ENCODE measurements at regions not wholly inside any gene's neighbourhood (a gene's known extent, or its start where the extent isn't known, plus 50 kb on each side); places are given as distances from the start of the nearest gene placed in this dataset.
"Not testable (repeated sequence)": the region's sequence is repeated elsewhere in the genome, so short reads cannot be mapped to it uniquely, and the experiment has no call there.

DNA sequence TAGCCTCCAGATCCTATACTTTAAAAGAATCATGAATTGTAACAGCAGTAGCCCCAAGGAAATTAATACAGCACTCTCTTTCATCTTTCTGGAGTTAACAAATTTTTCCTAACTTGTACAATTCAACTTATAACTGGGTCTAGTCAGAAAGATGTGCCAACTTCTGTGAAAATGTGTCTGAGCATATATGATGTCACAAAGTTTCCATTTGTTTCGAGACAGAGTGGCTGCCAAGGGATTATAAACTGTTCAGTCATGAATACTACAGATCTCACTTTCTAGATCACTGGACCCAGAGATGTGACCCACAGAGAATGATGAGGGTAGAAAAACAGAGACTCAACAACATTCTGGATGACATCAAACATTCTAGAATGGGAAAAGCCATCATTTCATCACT lies 249.2 kb upstream of the PHF14 start:
- no peak for DNase-seq

GRCh38 chr7:10727636-10728035 lies 246.0 kb upstream of the PHF14 start:
- no peak for DNase-seq

- DNase-seq = no peak
These were observed 242.4 kb upstream of the PHF14 start for GRCh38 chr7:10731253-10731773.

- no peak for DNase-seq
These were observed 239.9 kb upstream of the PHF14 start for GRCh38 chr7:10733747-10734146.

DNA sequence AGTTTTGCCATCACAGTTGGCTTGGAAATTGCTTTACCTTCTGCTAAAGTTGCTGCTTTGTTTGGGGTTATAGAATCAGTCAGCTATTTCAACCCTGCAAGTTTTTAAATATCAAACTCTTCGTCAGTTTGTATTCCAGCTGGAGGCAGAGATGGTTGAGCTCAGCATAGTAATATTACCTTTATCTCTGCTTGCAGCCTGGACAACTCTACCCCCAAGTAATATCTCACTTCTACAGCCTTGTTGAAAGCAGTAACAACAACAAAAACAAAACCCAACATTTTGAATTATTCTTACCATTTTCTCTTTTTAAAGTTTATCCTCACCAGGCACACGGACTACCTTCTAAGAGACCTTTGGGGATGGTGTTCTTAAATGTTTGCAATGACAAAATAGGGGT lies 239.1 kb upstream of the PHF14 start:
- no peak for DNase-seq

DNA sequence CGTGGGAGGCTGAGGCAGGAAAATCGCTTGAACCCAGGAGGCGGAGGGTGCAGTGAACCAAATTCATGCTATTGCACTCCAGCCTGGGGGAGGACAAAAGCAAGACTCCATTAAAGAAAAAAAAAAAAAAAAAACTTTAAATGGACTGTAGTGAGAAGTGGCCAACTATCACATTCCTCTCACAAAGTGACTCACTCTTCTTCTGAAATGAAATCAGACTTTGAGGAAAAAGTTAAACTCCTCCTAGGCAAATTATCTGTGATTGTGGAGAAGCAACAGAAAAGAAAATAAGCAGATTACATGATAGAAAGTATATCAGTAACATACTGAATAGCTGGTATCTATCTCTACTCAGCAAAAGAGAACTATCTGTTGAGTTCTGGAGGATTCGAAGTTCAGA lies 234.3 kb upstream of the PHF14 start:
- DNase-seq = no peak

DNA sequence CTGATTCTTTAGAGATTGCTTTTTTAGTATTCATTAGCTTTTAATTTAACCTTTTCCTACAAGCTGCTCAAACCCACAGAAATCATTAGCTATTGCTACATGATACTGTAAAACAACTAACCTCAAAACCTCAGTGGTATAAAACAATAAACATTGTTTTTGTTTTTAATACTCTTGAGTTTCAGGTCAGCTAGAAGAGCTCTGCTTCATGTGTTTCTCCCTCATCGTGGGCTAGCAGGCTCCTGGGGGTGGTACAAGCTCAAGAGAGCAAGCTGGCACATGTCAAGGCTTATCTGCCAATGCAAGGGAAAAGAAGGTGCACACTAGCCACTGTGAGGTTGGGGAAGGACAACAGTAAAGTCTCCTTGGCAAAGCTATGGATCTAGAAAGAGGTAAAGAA lies 232.9 kb upstream of the PHF14 start:
- no peak for DNase-seq

DNA sequence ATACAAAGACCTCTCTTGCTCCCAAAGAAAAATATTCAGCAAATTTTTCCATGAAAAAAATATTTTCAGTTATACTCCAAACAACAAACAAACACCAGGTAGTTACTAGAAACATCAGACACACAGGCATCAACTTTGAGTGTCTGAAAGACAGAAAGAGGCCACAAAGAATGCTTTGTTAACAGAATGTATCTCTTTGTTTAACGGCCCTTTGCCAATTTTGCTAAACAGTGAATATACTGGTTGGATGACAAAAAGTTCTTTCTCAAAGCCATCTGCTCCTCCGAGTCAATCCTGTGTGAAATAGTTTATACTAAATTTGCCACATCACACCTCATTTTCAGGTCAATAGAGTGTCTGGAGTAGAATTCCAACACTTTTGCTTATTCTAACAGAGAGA lies 216.7 kb upstream of the PHF14 start:
- DNase-seq = no peak

DNA sequence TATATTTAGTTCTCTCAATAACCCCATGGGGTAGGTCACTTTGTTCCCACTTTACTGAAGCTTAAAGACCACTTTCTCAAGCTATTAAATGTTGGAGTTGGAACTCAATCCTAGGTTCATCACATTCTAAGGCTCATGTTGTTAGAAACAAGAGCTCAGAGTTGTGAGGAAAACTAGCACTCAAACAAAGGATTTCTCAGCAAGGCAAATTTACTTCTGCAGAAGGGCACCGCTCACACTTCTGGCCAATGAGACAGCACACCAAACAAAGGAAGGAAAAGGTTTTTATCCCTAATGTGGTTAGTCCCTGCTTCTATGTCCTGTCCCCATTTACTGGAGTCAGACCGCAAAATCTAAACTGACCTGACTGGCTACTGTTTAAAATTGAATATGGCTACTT lies 214.6 kb upstream of the PHF14 start:
- DNase-seq = no peak

- DNase-seq = no peak
These were observed 205.9 kb upstream of the PHF14 start for GRCh38 chr7:10767771-10768170.

- DNase-seq = no peak
These were observed 203.5 kb upstream of the PHF14 start for GRCh38 chr7:10770176-10770575.

DNA sequence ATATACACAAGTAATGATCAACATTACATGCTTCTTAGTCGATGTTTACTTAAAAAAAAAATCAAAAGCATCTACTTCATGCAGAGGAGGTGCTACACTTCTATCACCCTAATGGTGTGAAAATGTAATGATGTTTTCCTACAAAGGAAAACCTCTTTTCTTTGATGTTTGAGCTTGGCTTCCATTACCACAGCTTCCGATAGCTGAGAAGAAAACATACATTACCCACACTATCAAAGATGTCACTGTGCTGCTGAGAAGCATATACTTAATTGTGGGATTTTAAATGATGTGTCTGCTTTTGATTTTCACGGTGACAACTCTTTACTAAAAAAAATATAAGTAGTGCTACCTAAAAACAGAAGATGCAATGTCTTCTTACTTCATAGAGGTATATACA lies 200.2 kb upstream of the PHF14 start:
- DNase-seq = no peak

DNA sequence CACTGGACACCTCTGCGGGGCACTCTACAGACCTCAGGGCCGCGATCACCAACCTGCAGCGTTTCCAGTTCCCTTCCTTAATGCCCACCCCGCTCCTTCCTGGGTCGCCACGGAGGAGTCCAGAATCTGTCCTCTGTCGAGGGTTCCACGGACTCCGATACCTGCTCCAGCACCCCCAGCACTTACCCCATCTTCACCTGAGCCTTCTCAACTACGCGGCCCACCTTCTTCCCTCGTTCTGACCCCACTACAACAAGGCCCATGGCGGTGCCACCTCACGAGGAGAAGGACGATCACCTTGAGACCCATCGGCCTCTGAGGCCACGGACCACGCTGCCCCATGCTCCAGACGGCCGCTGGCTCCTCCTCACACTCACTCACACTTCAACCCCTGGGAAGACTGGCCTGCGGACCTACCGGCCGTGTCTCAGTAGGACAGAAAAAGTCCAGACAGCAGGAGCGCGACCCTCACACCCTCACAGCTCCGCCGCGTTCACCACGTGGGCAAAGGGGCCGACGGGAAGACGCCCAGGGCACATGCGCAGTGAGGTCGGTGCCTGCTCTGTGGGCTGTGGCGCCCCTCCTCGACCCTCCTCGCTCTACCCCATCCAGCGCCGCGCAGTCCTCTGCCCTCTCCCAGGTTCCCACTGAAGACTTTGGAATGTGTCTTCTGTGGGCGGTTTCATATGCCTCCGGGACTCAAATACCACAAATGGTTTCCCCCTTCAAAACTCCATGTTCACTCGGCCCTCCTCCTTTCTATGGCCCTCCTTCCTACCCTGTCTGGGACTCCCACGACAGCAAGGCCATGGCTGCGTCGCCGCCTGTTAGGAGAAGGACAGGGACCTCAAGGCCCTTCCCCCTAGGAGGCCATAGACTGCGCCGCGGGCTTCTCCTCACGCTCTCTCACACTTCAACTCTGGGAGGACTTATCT lies 193.9 kb upstream of the PHF14 start:
- DNase-seq = no peak

DNA sequence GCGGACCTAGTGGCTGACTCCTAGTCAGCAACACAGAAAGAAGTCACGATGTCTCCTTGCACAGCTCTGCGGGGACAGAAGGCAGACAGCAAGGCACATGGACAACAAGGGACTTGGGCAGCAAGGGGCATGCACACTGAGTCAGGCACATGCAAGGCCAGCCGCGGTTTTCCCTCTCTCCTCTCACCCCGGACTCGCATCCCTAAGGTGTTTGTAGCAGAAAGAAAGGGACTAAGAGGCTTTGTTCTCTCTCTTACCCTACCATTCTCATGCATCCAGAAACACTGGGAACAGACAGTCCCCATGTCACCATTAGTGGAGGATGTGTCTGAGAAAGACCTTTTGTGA lies 193.3 kb upstream of the PHF14 start:
- DNase-seq = no peak

DNA sequence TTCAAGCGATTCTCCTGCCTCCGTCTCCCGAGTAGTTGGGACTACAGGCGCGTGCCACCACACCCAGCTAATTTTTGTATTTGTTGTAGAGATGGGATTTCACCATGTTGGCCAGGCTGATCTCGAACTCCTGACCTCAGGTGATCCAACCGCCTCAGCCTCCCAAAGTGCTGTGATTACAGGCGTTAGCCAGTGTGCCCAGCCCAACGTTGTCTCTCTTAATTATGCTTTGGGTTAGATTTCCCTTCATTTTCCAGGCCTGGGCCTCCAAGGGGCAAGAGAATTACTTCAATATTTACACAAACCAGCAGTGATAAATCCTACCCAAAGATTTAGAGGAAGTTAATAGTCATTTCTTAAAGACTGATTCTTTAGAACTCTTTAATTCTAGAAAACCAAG lies 186.7 kb upstream of the PHF14 start:
- not testable (repeated sequence) for DNase-seq

- DNase-seq = no peak
These were observed 184.5 kb upstream of the PHF14 start for GRCh38 chr7:10789170-10789569.

DNA sequence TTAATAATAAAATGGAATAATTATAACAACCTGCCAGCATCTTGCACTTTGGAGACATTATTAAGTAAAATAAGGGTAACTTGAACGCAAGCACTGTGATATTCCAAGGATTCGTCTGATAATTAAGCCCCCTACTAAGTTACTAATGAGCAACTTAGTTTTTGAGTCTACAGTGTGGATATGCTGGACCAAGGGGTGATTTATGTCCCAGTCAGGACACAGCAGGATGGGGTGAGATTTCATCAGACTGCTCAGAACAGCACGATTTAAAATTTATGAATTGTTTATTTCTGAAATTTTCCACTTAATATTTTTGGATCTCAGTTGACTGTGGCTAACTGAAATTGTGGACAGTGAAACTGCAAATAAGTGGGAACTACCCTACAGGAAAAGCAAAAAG lies 182.8 kb upstream of the PHF14 start:
- DNase-seq = no peak

DNA sequence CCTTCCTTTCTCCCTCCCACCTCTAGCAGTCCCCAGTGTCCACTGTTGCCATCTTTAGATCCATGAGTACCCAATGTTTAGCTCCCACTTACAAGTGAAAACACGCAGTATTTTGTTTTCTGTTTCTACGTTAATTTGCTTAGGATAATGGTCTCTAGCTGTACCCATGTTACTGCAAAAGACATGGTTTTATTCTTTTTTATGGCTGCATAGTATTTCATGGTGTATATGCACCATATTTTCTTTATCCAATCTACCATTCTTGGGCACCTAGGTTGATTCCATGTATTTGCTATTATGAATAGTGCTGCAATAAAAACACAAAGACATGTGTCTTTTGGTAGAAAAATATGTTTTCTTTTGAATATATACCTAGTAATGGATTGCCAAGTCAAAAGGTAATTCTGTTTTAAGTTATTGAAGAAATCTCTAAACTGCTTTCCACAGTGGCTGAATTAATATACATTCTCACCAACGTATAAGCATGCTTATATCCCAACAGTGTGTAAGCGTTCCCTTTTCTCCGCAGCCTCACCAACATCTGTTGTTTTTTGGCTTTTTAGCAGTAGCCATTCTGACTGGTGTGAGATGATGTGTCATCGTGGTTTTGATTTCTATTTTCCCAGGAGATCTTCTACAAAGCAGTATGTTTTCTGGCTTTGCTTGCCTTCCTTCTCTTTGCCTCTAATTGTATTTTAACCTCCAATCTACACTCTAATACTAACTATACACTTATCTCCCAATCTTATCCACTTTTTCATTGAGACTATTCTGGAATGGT lies 179.5 kb upstream of the PHF14 start:
- no peak for DNase-seq

GRCh38 chr7:10797157-10797556 lies 176.5 kb upstream of the PHF14 start:
- no peak for DNase-seq

GRCh38 chr7:10798044-10798443 lies 175.6 kb upstream of the PHF14 start:
- DNase-seq = no peak

DNA sequence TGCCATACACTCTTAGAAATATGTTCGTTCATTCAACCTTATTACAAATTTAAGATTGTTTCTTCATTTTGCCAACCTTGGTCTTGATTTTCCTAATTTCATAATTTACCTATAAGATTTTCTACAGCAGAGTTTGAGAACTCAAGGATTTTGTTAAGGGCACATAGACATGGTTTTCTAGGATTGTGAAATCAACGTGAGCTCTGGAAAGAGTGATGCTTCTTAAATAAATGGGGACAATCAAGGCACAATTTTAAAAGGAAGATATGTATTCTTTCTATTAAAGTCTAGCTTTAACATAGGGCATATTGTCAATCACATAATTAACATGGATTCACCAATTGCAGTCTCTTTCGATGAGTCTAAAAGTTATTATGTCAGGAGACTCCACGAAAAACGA lies 174.2 kb upstream of the PHF14 start:
- no peak for DNase-seq

- DNase-seq = no peak
These were observed 171.7 kb upstream of the PHF14 start for GRCh38 chr7:10802011-10802410.

GRCh38 chr7:10802526-10802925 lies 171.1 kb upstream of the PHF14 start:
- no peak for DNase-seq

GRCh38 chr7:10803720-10804119 lies 170.0 kb upstream of the PHF14 start:
- DNase-seq = no peak
